Glutamatergic neuron (in vitro differentiated cells): ENCODE measurements at regions not wholly inside any gene's neighbourhood (a gene's known extent, or its start where the extent isn't known, plus 50 kb on each side); places are given as distances from the start of the nearest gene placed in this dataset.
A peak's percentile ranks its signal among the peaks of the same experiment; 100 is the strongest.

Source experiments
- DNase-seq: peaks from one replicate; pipeline ENCODE4 v3.0.0; 2022
- H3K27ac Mint-ChIP-seq: one replicate; pipeline ENCODE4 v1.8.0; 2020; ENCODE audit warnings: mild to moderate bottlenecking, mixed read lengths, inconsistent platforms; ENCODE audit not compliant: unreplicated experiment
- H3K27me3 Mint-ChIP-seq: one replicate; pipeline ENCODE4 v1.8.0; 2020; ENCODE audit warnings: mild to moderate bottlenecking, moderate library complexity, mixed read lengths, inconsistent platforms; ENCODE audit not compliant: unreplicated experiment
- H3K36me3 Mint-ChIP-seq: one replicate; pipeline ENCODE4 v1.8.0; 2020; ENCODE audit warnings: mild to moderate bottlenecking, mixed read lengths, inconsistent platforms; ENCODE audit not compliant: unreplicated experiment
- H3K4me1 Mint-ChIP-seq: one replicate; pipeline ENCODE4 v1.8.0; 2020; ENCODE audit warnings: mild to moderate bottlenecking, low read depth, mixed read lengths, inconsistent platforms; ENCODE audit not compliant: unreplicated experiment
- H3K4me3 Mint-ChIP-seq: one replicate; pipeline ENCODE4 v1.8.0; 2020; ENCODE audit warnings: mild to moderate bottlenecking, mixed read lengths, inconsistent platforms; ENCODE audit not compliant: unreplicated experiment
- H3K9me3 Mint-ChIP-seq: one replicate; pipeline ENCODE4 v1.8.0; 2020; ENCODE audit warnings: mild to moderate bottlenecking, moderate library complexity, mixed read lengths, inconsistent platforms; ENCODE audit not compliant: unreplicated experiment
- TF ChIP-seq, protein P1 (sequence below): fragments of 200-600 bp; sonication (generic); IDR thresholded peaks from one replicate; pipeline ENCODE4 v1.5.0; 2021; ENCODE audit not compliant: partially characterized antibody, unreplicated experiment

DNA sequence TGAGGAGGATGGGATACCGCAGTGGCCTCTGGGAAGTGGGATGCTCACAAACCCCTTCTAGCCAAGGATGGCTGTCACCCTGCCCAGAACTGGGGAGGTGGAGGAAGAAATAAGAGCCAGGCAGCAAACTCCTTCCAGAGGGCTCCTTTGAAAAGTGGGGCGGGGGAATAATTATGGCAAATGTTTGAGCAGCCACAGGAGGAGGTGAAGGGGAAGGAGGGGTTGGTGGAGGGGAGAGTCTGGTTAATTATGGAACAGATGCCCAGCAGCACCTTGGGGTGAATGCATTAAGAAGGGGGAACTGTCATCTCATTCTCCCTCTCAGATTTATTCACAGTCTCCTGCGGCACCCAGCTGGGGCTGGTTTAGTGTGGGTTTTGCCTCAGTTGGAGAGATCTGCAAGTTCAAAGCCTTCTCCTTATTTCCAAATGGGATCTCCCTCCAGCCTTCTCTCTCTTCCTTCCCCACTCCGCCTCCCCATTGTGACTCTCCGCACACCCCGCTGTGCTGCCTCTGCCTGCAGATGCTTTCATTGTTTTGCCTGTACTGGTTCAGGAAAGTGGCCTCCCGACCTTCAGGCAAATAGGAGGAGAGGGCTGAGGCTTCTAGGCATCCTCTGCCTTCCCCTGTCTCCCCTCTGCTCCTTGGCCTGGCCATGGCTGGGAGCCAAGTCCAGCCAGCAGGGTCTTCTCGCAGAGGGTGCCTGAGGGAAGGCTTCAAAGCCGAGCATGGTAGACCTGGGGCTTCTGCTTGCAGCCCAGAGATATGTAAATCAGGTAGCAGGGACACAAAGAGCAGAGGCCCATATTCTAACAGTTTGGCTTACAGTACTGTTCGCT, 457.2 kb upstream of the MEX3C start:
- TF ChIP-seq, protein P1, sequence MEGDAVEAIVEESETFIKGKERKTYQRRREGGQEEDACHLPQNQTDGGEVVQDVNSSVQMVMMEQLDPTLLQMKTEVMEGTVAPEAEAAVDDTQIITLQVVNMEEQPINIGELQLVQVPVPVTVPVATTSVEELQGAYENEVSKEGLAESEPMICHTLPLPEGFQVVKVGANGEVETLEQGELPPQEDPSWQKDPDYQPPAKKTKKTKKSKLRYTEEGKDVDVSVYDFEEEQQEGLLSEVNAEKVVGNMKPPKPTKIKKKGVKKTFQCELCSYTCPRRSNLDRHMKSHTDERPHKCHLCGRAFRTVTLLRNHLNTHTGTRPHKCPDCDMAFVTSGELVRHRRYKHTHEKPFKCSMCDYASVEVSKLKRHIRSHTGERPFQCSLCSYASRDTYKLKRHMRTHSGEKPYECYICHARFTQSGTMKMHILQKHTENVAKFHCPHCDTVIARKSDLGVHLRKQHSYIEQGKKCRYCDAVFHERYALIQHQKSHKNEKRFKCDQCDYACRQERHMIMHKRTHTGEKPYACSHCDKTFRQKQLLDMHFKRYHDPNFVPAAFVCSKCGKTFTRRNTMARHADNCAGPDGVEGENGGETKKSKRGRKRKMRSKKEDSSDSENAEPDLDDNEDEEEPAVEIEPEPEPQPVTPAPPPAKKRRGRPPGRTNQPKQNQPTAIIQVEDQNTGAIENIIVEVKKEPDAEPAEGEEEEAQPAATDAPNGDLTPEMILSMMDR, result no peak
- Mint-ChIP-seq H3K36me3 (no peaks in the 10 kb centered on the region), H3K4me3 (no peak overlapping the region), H3K9me3 (no peaks in the 10 kb centered on the region), H3K4me1 (peaks cover 5% of the 10 kb centered on the region), H3K27me3 (peaks cover 2% of the 10 kb centered on the region), H3K27ac (no peak overlapping the region)
- DNase-seq, result peak; percentile 20

DNA sequence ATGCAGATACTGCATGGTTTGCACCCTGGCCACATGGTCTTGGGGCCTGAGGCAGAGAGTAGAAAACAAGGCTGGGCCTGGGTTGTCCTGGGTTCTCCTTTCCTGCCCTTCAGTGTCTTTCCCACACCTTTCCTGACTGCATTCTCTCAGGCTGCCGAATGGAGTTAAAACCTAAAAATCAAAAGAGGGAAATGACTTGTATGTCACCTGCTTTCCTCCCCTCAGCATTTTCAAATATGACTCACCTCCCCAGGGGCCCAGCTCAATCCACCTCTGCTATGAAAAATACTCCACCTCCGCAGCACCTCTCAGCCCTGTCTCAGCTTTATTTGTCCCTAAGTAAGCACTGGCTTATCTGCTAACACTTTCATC, 457.8 kb upstream of the MEX3C start:
- no peak overlapping the region for H3K4me3 Mint-ChIP-seq
- H3K4me1 Mint-ChIP-seq, result peaks cover 9% of the 10 kb centered on the region
- DNase-seq, result no peak
- no peaks in the 10 kb centered on the region for H3K9me3 Mint-ChIP-seq
- no peak overlapping the region for H3K27ac Mint-ChIP-seq
- TF ChIP-seq, protein P1, result no peak
- no peaks in the 10 kb centered on the region for H3K36me3 Mint-ChIP-seq
- peaks cover 2% of the 10 kb centered on the region for H3K27me3 Mint-ChIP-seq

DNA sequence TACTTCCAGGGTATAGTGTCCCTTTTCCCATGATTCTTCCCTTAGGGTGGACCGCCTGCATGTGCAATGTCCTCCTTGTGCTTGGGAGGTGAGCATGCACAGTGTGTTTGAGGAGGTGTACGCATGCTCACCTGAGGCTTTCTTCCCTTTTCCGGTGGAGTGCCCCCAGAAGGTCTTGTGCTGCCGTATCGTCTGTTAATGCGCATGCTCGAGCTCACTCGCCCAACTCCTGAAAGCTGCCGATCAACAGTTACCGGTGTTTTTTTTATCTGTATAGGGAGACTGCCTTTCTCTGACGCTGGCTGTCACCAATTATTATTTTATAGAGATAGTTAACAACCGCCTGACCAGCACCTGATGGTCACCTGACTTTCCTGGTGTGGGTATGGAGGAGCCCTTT, 458.8 kb upstream of the MEX3C start:
- H3K36me3 Mint-ChIP-seq, result no peaks in the 10 kb centered on the region
- no peak overlapping the region for H3K27ac Mint-ChIP-seq
- TF ChIP-seq, protein P1, result no peak
- no peak for DNase-seq
- H3K4me3 Mint-ChIP-seq, result no peak overlapping the region
- peaks cover 2% of the 10 kb centered on the region for H3K27me3 Mint-ChIP-seq
- H3K9me3 Mint-ChIP-seq, result no peaks in the 10 kb centered on the region
- H3K4me1 Mint-ChIP-seq, result peaks cover 9% of the 10 kb centered on the region

DNA sequence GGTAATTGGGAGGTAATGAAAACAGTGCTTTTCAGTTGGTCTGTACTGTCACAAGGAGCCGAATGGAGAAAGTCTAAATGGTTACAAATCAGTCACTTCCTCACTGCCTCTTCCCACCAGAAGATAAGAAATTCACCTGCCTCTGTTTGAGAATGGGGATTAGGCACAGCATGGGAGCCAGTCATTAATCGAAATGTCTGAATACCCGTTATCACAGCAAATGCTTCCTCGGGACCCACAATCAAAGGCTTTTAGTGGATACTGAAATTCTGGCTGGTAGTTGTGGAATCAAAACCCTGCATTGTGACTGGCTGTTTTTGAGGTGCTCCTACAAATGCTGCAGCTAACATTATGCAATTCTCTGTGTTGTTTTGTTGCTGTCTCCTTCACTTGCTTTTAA, 461.0 kb upstream of the MEX3C start:
- Mint-ChIP-seq H3K36me3 (no peaks in the 10 kb centered on the region), H3K4me1 (peaks cover 9% of the 10 kb centered on the region), H3K4me3 (no peak overlapping the region), H3K9me3 (peaks cover 2% of the 10 kb centered on the region), H3K27ac (no peak overlapping the region), H3K27me3 (peaks cover 2% of the 10 kb centered on the region)
- TF ChIP-seq, protein P1, result no peak
- no peak for DNase-seq

DNA sequence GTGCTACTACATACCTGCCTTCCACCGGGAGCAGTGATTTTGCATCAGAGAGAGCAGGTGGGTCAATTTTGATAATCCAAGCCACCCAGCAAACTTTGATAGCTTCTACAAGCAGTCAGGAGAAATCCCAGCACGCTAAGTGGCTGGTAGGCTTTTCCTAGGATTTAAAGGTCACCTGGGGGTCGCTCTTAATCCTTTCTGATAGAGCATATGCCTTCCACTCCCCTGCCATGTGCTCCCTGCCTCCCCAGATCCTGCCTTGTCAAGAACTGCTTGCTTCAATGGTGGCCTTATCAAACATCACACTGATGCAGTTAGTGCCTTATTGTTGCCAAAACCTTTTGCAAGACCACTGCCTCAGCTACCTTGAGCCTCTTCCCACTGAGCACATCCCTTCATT, 462.3 kb upstream of the MEX3C start:
- Mint-ChIP-seq H3K36me3 (no peaks in the 10 kb centered on the region), H3K9me3 (peaks cover 2% of the 10 kb centered on the region), H3K27me3 (peaks cover 2% of the 10 kb centered on the region), H3K4me3 (no peak overlapping the region), H3K4me1 (peaks cover 11% of the 10 kb centered on the region), H3K27ac (no peak overlapping the region)
- TF ChIP-seq, protein P1, result no peak
- no peak for DNase-seq
